Esophagus muscularis mucosa (tissue), 4 donors: ENCODE measurements at regions not wholly inside any gene's neighbourhood (a gene's known extent, or its start where the extent isn't known, plus 50 kb on each side); places are given as distances from the start of the nearest gene placed in this dataset.

ENCODE experiments used
- DNase-seq: peaks from one replicate; pipeline ENCODE4 v3.0.0-alpha.2; 2017; ENCODE audit errors: extremely low spot score
- H3K27ac ChIP-seq, 4 donors: fragments of 200-600 bp; sonication (generic); replicated peaks in 1 of 4; 1 replicate in 3 of 4; 2 replicates in 1 of 4; pipeline ENCODE4 v1.5.1; 2016 to 2019; ENCODE audit warnings: mild to moderate bottlenecking in 1 of 4
- H3K27me3 ChIP-seq, 4 donors: fragments of 200-600 bp; sonication (generic); one replicate each; pipeline versions ENCODE4 v1.5.1 to v1.6.0; 2016 to 2019
- H3K36me3 ChIP-seq, 4 donors: fragments of 200-600 bp; sonication (generic); one replicate each; pipeline ENCODE4 v1.5.1; 2016 to 2019
- H3K4me1 ChIP-seq, 4 donors: fragments of 200-600 bp; sonication (generic); one replicate each; pipeline ENCODE4 v1.5.1; 2016 to 2019
- H3K4me3 ChIP-seq, 4 donors: fragments of 200-600 bp; sonication (generic); 1 replicate in 2 of 4; 2 replicates in 2 of 4; pipeline ENCODE4 v1.5.1; 2016 to 2019; ENCODE audit warnings: mild to moderate bottlenecking in 4 of 4, moderate library complexity in 1 of 4
- H3K9me3 ChIP-seq, 4 donors: fragments of 200-600 bp; sonication (generic); 1 replicate in 3 of 4; 2 replicates in 1 of 4; pipeline ENCODE4 v1.5.1; 2016 to 2019
- EP300 ChIP-seq: sonication (generic); formaldehyde crosslinking; IDR thresholded peaks from one replicate; pipeline ENCODE4 v1.6.1; 2017; ENCODE audit warnings: antibody characterized with exemption
- POLR2A ChIP-seq: fragments of 450-650 bp; IDR thresholded peaks from one replicate; pipeline ENCODE4 v1.6.1; 2017; ENCODE audit warnings: antibody characterized with exemption, moderate library complexity, mild to moderate bottlenecking, low read depth
- POLR2AphosphoS5 ChIP-seq, 2 donors: sonication (generic); formaldehyde crosslinking; IDR thresholded peaks; one replicate each; pipeline ENCODE4 v1.6.1; 2017; ENCODE audit warnings: antibody characterized with exemption in 2 of 2
- WGBS: methylation state at CpG from one replicate; pipeline ENCODE4 v1.1.5; 2018; 5-methylcytosine and 5-hydroxymethylcytosine counted together
- intact Hi-C: fragments of 100-400 bp; cut with DNase I; formaldehyde crosslinking; loops from one replicate; pipeline ENCODE4 v1.15.1; 2023
- TF ChIP-seq, protein P1 (sequence below), 3 experiments: fragments of 200-600 bp in 2 of 3; fragments of 450-650 bp in 1 of 3; sonication (generic) in 2 of 3; IDR thresholded peaks; one replicate each; pipeline ENCODE4 v1.5.1; 2017 to 2019; ENCODE audit warnings: antibody characterized with exemption in 3 of 3, mild to moderate bottlenecking in 2 of 3, moderate library complexity in 1 of 3

DNA sequence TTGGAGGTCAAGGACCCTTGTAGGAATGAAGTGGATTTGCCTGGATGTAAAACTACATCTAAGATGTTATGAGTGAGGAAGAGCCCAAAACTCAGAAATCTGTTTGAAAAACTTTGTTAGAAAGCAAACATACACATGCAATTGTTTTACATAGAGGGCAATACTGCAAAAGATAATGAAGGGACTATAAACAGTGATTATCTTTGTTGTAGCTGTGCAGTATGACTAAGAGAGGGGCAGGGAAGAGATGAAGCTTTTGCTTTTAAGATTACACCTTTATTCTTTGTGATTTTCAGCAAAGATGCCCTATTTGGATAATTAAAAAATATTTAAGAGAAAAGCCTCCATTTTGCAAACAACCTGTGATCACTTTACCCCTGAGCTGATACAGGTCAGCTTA lies 839.9 kb upstream of the RBFOX1 start:
- H3K27ac ChIP-seq = no peak overlapping the region
- TF ChIP-seq, protein P1, sequence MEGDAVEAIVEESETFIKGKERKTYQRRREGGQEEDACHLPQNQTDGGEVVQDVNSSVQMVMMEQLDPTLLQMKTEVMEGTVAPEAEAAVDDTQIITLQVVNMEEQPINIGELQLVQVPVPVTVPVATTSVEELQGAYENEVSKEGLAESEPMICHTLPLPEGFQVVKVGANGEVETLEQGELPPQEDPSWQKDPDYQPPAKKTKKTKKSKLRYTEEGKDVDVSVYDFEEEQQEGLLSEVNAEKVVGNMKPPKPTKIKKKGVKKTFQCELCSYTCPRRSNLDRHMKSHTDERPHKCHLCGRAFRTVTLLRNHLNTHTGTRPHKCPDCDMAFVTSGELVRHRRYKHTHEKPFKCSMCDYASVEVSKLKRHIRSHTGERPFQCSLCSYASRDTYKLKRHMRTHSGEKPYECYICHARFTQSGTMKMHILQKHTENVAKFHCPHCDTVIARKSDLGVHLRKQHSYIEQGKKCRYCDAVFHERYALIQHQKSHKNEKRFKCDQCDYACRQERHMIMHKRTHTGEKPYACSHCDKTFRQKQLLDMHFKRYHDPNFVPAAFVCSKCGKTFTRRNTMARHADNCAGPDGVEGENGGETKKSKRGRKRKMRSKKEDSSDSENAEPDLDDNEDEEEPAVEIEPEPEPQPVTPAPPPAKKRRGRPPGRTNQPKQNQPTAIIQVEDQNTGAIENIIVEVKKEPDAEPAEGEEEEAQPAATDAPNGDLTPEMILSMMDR (IDR thresholded peaks at IDR 0.05) = no peak
- TF ChIP-seq POLR2A (no peak), EP300 (no peak), POLR2AphosphoS5 (IDR thresholded peaks at IDR 0.05) (no peak)
- H3K9me3 ChIP-seq = no peaks in the 10 kb centered on the region
- intact Hi-C loops = no loop called here
- DNase-seq = no peak
- H3K4me1 ChIP-seq = no peaks in the 10 kb centered on the region
- H3K4me3 ChIP-seq = no peak overlapping the region
- H3K27me3 ChIP-seq = no peaks in the 10 kb centered on the region
- H3K36me3 ChIP-seq = no peaks in the 10 kb centered on the region

DNA sequence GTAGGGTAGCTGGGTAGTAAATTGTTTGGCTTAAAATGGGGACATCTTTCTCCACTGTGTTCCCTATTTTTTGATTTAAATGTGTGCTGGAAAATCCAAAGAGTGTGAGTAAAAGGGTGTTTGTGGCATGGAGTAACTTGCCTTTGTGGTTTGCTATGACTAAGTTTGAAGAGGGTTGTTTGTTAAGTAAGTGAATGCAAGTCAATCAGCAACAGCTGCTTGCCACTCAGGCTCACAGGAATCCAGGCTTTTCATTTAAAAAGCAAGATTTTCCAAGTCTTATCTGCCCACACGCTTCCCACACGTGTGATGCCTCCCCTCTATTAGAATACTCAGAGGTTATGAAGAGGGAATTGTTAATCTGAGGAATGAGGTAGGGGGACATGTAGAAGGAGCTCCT lies 847.7 kb upstream of the RBFOX1 start:
- 26% methylated on average over 2 of the region's 2 CpGs for WGBS
- Histone ChIP-seq H3K4me1 (no peaks in the 10 kb centered on the region), H3K36me3 (no peaks in the 10 kb centered on the region), H3K9me3 (no peaks in the 10 kb centered on the region), H3K4me3 (no peak overlapping the region), H3K27ac (no peak overlapping the region), H3K27me3 (peaks cover 0 to 24% (median 0%) of the 10 kb centered on the region in 4 donors)
- intact Hi-C loops = no loop called here
- TF ChIP-seq EP300 = no peak
- TF ChIP-seq POLR2AphosphoS5 (IDR thresholded peaks at IDR 0.05) = no peak
- TF ChIP-seq POLR2A = no peak
- TF ChIP-seq, protein P1 (IDR thresholded peaks at IDR 0.05) = no peak
- DNase-seq = peak; percentile 42

DNA sequence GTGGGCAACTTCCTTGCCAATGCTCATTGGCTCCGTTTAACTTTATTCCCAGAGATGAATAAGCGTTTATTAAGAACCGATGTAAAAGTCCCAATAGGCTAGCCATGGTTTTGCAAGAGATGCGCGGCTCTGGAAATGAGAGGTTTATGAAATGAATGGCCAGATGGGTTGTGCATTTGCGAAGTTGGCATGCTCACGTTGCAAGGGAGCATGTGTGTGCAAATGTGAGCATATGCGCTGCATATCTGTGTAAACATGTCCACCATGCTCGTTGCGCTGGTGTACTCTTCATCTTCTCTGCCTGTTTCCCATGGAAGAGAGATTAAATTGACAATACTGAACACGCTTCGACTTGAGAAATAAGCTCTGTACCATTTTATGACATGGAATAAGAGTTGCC lies 848.6 kb upstream of the RBFOX1 start:
- TF ChIP-seq POLR2AphosphoS5 (IDR thresholded peaks at IDR 0.05) (no peak), POLR2A (no peak), EP300 (no peak)
- TF ChIP-seq, protein P1 (IDR thresholded peaks at IDR 0.05) = no peak
- DNase-seq = no peak
- Histone ChIP-seq H3K4me3 (no peak overlapping the region), H3K9me3 (no peaks in the 10 kb centered on the region), H3K36me3 (no peaks in the 10 kb centered on the region), H3K27me3 (peaks cover 0 to 24% (median 0%) of the 10 kb centered on the region in 4 donors), H3K27ac (no peak overlapping the region), H3K4me1 (no peaks in the 10 kb centered on the region)
- WGBS = 51% methylated on average over 12 of the region's 12 CpGs
- intact Hi-C loops = no loop called here

DNA sequence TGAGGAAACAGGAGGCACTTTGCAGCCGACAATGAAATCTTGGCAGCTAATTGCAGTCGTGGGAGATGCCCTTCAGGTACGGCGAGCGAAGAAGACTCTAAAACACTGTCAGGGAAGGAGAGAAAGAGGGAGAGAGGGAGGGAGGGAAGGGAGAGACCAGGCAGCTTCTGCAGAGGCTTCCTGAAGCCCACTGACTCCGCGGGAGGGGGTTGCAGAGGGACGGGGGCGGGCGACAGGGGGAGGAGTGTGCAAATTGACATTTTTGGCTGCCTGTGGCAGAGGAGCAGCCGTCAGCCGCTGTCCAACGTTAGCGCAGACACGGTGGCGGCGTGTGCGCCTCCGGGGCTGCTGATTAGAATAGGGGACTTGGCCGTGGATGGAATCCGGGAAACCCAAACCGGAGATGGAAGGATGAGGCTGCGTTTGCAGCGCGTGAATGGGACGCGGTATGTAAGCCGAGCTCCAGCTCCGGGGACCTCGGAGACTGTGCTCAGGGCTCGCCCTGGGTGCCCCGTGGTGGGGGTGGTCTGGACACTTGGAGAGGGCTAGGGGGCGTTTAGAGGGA lies 849.1 kb upstream of the RBFOX1 start:
- TF ChIP-seq EP300 (no peak), POLR2AphosphoS5 (IDR thresholded peaks at IDR 0.05) (no peak), POLR2A (no peak)
- TF ChIP-seq, protein P1 (IDR thresholded peaks at IDR 0.05) = no peak
- no peak overlapping the region for H3K4me3 ChIP-seq
- no peaks in the 10 kb centered on the region for H3K36me3 ChIP-seq
- intact Hi-C loops = no loop called here
- H3K9me3 ChIP-seq = no peaks in the 10 kb centered on the region
- peaks cover 0 to 24% (median 0%) of the 10 kb centered on the region in 4 donors for H3K27me3 ChIP-seq
- DNase-seq = no peak
- H3K4me1 ChIP-seq = no peaks in the 10 kb centered on the region
- WGBS = 4% methylated on average over 31 of the region's 33 CpGs
- no peak overlapping the region for H3K27ac ChIP-seq
